Ishikawa (cell line): ENCODE measurements at regions not wholly inside any gene's neighbourhood (a gene's known extent, or its start where the extent isn't known, plus 50 kb on each side); places are given as distances from the start of the nearest gene placed in this dataset.

ENCODE experiments used
- CEBPB ChIP-seq: IDR thresholded peaks from 2 replicates; pipeline ENCODE4 v1.6.1; 2012
- CREB1 ChIP-seq: IDR thresholded peaks from 2 replicates; pipeline ENCODE4 v1.6.1; 2012; ENCODE audit warnings: low read depth
- EGR1 ChIP-seq: IDR thresholded peaks from 2 replicates; pipeline ENCODE4 v1.6.1; 2012
- EP300 ChIP-seq: IDR thresholded peaks from 2 replicates; pipeline ENCODE4 v1.6.1; 2012; ENCODE audit warnings: borderline replicate concordance
- FOXM1 ChIP-seq: IDR thresholded peaks from 2 replicates; pipeline ENCODE4 v1.6.1; 2012; ENCODE audit warnings: low read depth, borderline replicate concordance
- NFIC ChIP-seq: IDR thresholded peaks from 2 replicates; pipeline ENCODE4 v1.6.1; 2012
- RAD21 ChIP-seq: IDR thresholded peaks from 2 replicates; pipeline ENCODE4 v1.6.1; 2012; ENCODE audit warnings: low read depth
- TAF1 ChIP-seq: IDR thresholded peaks from 2 replicates; pipeline ENCODE4 v1.6.1; 2012; ENCODE audit warnings: low read depth, mild to moderate bottlenecking
- TCF12 ChIP-seq: IDR thresholded peaks from 2 replicates; pipeline ENCODE4 v1.6.1; 2012; ENCODE audit warnings: low read depth
- TEAD4 ChIP-seq: IDR thresholded peaks from 2 replicates; pipeline ENCODE4 v1.6.1; 2012
- YY1 ChIP-seq: IDR thresholded peaks from 2 replicates; pipeline ENCODE4 v1.6.1; 2012; ENCODE audit warnings: low read depth
- ZBTB7A ChIP-seq: IDR thresholded peaks from 2 replicates; pipeline ENCODE4 v1.6.1; 2012; ENCODE audit warnings: low read depth
- TF ChIP-seq, protein P1 (sequence below): IDR thresholded peaks from 2 replicates; pipeline ENCODE4 v1.6.1; 2012; ENCODE audit warnings: low read depth, mild to moderate bottlenecking
- TF ChIP-seq, protein P2 (sequence below): IDR thresholded peaks from 2 replicates; pipeline ENCODE4 v1.6.1; 2012
- TF ChIP-seq, protein P3 (sequence below): IDR thresholded peaks from 2 replicates; pipeline ENCODE4 v1.6.1; 2012

GRCh38 chr15:39180030-39180429 is 400.8 kb upstream of the THBS1 start:
- TF ChIP-seq EGR1 (no peak), RAD21 (no peak), NFIC (no peak), TCF12 (no peak), TEAD4 (no peak), CEBPB (no peak), CREB1 (no peak), ZBTB7A (no peak), YY1 (no peak)
- TF ChIP-seq, protein P1, sequence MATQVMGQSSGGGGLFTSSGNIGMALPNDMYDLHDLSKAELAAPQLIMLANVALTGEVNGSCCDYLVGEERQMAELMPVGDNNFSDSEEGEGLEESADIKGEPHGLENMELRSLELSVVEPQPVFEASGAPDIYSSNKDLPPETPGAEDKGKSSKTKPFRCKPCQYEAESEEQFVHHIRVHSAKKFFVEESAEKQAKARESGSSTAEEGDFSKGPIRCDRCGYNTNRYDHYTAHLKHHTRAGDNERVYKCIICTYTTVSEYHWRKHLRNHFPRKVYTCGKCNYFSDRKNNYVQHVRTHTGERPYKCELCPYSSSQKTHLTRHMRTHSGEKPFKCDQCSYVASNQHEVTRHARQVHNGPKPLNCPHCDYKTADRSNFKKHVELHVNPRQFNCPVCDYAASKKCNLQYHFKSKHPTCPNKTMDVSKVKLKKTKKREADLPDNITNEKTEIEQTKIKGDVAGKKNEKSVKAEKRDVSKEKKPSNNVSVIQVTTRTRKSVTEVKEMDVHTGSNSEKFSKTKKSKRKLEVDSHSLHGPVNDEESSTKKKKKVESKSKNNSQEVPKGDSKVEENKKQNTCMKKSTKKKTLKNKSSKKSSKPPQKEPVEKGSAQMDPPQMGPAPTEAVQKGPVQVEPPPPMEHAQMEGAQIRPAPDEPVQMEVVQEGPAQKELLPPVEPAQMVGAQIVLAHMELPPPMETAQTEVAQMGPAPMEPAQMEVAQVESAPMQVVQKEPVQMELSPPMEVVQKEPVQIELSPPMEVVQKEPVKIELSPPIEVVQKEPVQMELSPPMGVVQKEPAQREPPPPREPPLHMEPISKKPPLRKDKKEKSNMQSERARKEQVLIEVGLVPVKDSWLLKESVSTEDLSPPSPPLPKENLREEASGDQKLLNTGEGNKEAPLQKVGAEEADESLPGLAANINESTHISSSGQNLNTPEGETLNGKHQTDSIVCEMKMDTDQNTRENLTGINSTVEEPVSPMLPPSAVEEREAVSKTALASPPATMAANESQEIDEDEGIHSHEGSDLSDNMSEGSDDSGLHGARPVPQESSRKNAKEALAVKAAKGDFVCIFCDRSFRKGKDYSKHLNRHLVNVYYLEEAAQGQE, result no peak
- TF ChIP-seq, protein P2, sequence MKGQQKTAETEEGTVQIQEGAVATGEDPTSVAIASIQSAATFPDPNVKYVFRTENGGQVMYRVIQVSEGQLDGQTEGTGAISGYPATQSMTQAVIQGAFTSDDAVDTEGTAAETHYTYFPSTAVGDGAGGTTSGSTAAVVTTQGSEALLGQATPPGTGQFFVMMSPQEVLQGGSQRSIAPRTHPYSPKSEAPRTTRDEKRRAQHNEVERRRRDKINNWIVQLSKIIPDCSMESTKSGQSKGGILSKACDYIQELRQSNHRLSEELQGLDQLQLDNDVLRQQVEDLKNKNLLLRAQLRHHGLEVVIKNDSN, result no peak

DNA sequence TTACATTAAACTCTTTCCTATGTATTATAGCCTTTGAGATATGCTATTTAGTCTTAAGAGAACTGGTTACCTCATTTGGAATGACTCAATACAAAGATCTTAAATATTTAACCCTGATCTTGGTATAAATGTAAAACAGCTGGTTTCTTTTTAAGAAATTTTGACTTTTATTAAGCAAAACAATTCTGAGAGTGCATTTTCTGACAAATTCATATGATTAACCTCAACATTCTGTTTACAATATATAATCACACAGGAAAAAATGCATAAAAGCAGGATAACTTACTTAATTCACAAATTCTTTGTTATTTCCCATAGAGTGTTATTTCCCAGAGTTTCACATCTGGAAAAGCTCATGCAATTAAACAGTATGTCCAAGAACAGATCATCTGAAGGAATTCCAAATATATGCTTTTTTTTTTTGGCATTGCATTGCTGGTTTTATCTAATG is 400.4 kb upstream of the THBS1 start:
- TF ChIP-seq TAF1 (no peak), YY1 (no peak), FOXM1 (no peak), CREB1 (no peak), TEAD4 (no peak), NFIC (no peak), TCF12 (no peak), RAD21 (no peak), EGR1 (no peak), EP300 (no peak), CEBPB (no peak)
- TF ChIP-seq, protein P3, sequence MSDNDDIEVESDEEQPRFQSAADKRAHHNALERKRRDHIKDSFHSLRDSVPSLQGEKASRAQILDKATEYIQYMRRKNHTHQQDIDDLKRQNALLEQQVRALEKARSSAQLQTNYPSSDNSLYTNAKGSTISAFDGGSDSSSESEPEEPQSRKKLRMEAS, result no peak
- TF ChIP-seq, protein P1, result no peak
- TF ChIP-seq, protein P2, result no peak

- TF ChIP-seq TAF1 (no peak), CREB1 (no peak), YY1 (no peak), FOXM1 (no peak), EGR1 (no peak), TEAD4 (no peak), ZBTB7A (no peak), TCF12 (no peak), CEBPB (no peak), EP300 (no peak), RAD21 (no peak)
- TF ChIP-seq, protein P2, result no peak
- TF ChIP-seq, protein P1, result no peak
- TF ChIP-seq, protein P3, result no peak
Observed at GRCh38 chr15:39181056-39181747, 399.7 kb upstream of the THBS1 start.

DNA sequence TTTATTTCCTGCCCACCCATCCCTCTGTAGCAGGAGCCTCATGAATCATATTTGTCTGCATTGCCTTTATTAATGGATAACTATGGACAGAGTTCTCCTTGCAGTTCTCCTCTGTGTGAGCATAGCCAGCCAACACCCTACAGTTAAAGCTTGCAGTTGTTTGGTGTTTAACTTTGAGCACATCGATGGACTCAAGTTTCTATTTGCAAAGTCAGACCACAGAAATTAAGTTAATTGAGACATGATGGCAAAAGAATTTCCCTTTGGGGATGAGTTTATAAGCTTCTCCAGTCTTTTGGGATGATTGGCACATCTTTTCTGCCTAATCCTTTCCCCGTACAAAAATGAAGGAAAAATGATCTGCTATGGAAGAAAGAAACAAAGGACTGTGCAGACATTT is 398.9 kb upstream of the THBS1 start:
- TF ChIP-seq CEBPB, result no peak
- no peak for TF ChIP-seq EP300
- no peak for TF ChIP-seq FOXM1
- TF ChIP-seq, protein P1, result no peak
- TF ChIP-seq NFIC, result no peak
- no peak for TF ChIP-seq EGR1
- no peak for TF ChIP-seq TEAD4
- no peak for TF ChIP-seq RAD21
- TF ChIP-seq CREB1, result no peak
- TF ChIP-seq, protein P2, result no peak
- TF ChIP-seq YY1, result no peak
- TF ChIP-seq TAF1, result no peak
- TF ChIP-seq TCF12, result no peak
- no peak for TF ChIP-seq ZBTB7A
- TF ChIP-seq, protein P3, result no peak
